ENCODE measurements at regions not wholly inside any gene's neighbourhood (a gene's known extent, or its start where the extent isn't known, plus 50 kb on each side); places are given as distances from the start of the nearest gene placed in this dataset.

DNA sequence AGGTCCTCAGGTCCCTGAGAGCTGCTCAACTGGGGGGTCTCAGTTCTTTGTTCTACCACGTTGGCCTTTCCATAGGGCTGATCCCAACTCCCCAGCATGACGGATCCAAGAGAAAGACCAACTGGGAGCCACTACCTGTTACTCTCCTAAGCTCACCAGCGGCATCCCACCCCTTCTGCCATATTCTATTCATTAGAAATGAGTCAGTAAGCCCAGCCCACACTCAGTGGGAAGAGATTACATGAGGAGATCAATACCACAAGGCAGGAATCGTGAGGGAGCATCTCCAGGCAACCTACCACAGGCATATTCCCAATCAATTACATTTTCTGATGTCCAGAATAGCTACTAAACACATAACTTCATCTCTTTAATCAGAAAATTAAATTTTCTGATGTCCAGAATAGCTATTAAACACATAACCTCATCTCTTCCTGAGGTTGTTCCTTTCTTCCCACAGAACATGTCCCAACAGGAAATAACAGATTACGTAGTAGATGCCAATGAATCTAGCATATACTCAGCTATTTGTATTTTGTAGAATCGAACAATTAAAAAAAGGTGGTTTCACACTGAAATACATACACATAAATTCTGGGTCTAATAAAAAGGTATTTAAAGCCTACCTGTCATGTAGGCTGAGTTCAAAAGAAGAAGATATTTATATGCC is 708.1 kb upstream of the ARGLU1 start:
- H3K4me1 ChIP-seq (ENCODE audit: insufficient read depth, low read length, poor library complexity, severe bottlenecking), result peaks cover 12% of the 10 kb centered on the region
- TF ChIP-seq, protein P1, sequence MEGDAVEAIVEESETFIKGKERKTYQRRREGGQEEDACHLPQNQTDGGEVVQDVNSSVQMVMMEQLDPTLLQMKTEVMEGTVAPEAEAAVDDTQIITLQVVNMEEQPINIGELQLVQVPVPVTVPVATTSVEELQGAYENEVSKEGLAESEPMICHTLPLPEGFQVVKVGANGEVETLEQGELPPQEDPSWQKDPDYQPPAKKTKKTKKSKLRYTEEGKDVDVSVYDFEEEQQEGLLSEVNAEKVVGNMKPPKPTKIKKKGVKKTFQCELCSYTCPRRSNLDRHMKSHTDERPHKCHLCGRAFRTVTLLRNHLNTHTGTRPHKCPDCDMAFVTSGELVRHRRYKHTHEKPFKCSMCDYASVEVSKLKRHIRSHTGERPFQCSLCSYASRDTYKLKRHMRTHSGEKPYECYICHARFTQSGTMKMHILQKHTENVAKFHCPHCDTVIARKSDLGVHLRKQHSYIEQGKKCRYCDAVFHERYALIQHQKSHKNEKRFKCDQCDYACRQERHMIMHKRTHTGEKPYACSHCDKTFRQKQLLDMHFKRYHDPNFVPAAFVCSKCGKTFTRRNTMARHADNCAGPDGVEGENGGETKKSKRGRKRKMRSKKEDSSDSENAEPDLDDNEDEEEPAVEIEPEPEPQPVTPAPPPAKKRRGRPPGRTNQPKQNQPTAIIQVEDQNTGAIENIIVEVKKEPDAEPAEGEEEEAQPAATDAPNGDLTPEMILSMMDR (conservative IDR thresholded peaks at IDR 0.05; ENCODE audit: low read depth, low read length), result no peak
- no peak for TF ChIP-seq EZH2 (IDR thresholded peaks at IDR 0.05; ENCODE audit: borderline replicate concordance, low read depth, low read length, poor library complexity, severe bottlenecking)
- DNase-seq (ENCODE audit: low spot score), result peak; percentile 25
- no TSS peak for BruUV-seq (replicated peaks)
- H3K36me3 ChIP-seq (ENCODE audit: insufficient read depth, low read length, poor library complexity, severe bottlenecking), result no peaks in the 10 kb centered on the region
- H3K4me3 ChIP-seq (ENCODE audit: low read depth, low read length, poor library complexity, severe bottlenecking), result no peak overlapping the region
- ChIA-PET POLR2A (ENCODE audit: low non-redundant PET) (interaction anchor here (0.6 kb wide), 1 partner anchor 1577 kb away, joined by 4 read pairs; no protein-coding TSS in a partner anchor), CTCF (no interaction called here)
- H3K27ac ChIP-seq (ENCODE audit: low read depth, low read length, poor library complexity, severe bottlenecking), result no peak overlapping the region
- no peaks in the 10 kb centered on the region for H3K27me3 ChIP-seq (replicated peaks; ENCODE audit: insufficient read depth, low read depth, low read length, poor library complexity)
- no peaks in the 10 kb centered on the region for H3K9me3 ChIP-seq (ENCODE audit: low read depth, low read length, poor library complexity, severe bottlenecking)
- intact Hi-C loops (cut with micrococcal nuclease; ENCODE audit: unreplicated experiment), result no loop called here

DNA sequence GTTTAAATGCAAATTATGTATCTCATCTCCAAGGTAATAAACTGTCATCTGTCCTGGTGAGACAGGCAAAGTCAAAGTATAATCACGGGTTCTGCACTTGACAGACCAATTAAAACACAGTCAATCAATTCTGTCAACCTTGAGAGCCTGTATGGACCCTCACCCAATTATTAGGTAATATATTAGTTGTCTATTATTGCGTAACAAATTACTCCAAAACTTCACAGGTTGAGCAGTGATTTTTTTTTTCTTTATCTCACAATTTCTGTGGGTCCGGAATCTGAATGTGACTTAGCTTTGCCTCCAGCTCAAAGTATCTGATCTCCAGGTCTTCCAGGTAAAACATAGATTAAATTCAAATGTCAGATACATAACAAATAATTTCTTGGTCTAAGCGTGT is 707.4 kb upstream of the ARGLU1 start:
- no peak for TF ChIP-seq EZH2 (IDR thresholded peaks at IDR 0.05; ENCODE audit: borderline replicate concordance, low read depth, low read length, poor library complexity, severe bottlenecking)
- TF ChIP-seq, protein P1 (conservative IDR thresholded peaks at IDR 0.05; ENCODE audit: low read depth, low read length), result no peak
- Histone ChIP-seq H3K27me3 (replicated peaks; ENCODE audit: insufficient read depth, low read depth, low read length, poor library complexity) (no peaks in the 10 kb centered on the region), H3K4me1 (ENCODE audit: insufficient read depth, low read length, poor library complexity, severe bottlenecking) (peaks cover 15% of the 10 kb centered on the region), H3K36me3 (ENCODE audit: insufficient read depth, low read length, poor library complexity, severe bottlenecking) (no peaks in the 10 kb centered on the region), H3K27ac (ENCODE audit: low read depth, low read length, poor library complexity, severe bottlenecking) (no peak overlapping the region), H3K9me3 (ENCODE audit: low read depth, low read length, poor library complexity, severe bottlenecking) (no peaks in the 10 kb centered on the region), H3K4me3 (ENCODE audit: low read depth, low read length, poor library complexity, severe bottlenecking) (no peak overlapping the region)
- ChIA-PET POLR2A (ENCODE audit: low non-redundant PET) (no interaction called here), CTCF (no interaction called here)
- BruUV-seq (replicated peaks), result no TSS peak
- DNase-seq (ENCODE audit: low spot score), result no peak
- intact Hi-C loops (cut with micrococcal nuclease; ENCODE audit: unreplicated experiment), result no loop called here

DNA sequence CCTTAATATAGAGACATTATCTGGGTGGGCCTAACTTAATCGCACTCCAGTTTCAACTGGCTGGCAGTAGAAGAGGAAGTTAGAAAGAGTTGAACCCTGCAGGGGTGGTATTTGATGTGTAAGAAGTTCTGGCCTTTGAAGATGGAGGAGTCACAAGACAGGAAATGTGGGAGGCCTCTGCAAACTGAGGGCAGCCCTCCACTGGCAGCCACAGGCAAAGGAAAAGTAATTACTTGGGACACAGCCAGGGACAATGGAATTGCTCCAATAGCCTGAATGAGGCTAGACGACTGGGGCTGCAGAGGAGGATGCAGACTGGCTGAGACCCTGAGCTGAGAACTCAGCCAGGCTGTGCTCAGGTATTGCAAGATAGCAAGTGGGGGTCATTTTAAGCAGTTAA is 703.3 kb upstream of the ARGLU1 start:
- ChIA-PET POLR2A (ENCODE audit: low non-redundant PET) (no interaction called here), CTCF (no interaction called here)
- Histone ChIP-seq H3K36me3 (ENCODE audit: insufficient read depth, low read length, poor library complexity, severe bottlenecking) (no peaks in the 10 kb centered on the region), H3K27me3 (replicated peaks; ENCODE audit: insufficient read depth, low read depth, low read length, poor library complexity) (no peaks in the 10 kb centered on the region), H3K9me3 (ENCODE audit: low read depth, low read length, poor library complexity, severe bottlenecking) (no peaks in the 10 kb centered on the region), H3K4me1 (ENCODE audit: insufficient read depth, low read length, poor library complexity, severe bottlenecking) (peaks cover 12% of the 10 kb centered on the region), H3K27ac (ENCODE audit: low read depth, low read length, poor library complexity, severe bottlenecking) (no peak overlapping the region), H3K4me3 (ENCODE audit: low read depth, low read length, poor library complexity, severe bottlenecking) (no peak overlapping the region)
- TF ChIP-seq, protein P1 (conservative IDR thresholded peaks at IDR 0.05; ENCODE audit: low read depth, low read length), result no peak
- TF ChIP-seq EZH2 (IDR thresholded peaks at IDR 0.05; ENCODE audit: borderline replicate concordance, low read depth, low read length, poor library complexity, severe bottlenecking), result no peak
- DNase-seq (ENCODE audit: low spot score), result peak; percentile 93
- BruUV-seq (replicated peaks), result no TSS peak
- intact Hi-C loops (cut with micrococcal nuclease; ENCODE audit: unreplicated experiment), result no loop called here

All from A673 (cell line).